Astrocyte of the cerebellum (primary cell): ENCODE measurements at regions not wholly inside any gene's neighbourhood (a gene's known extent, or its start where the extent isn't known, plus 50 kb on each side); places are given as distances from the start of the nearest gene placed in this dataset.

Experiments
- DNase-seq: peaks from one replicate; pipeline ENCODE4 v3.0.0-alpha.2; 2011; ENCODE audit warnings: low read depth
- H3K4me3 ChIP-seq: 2 replicates; pipeline ENCODE4 v1.5.1; 2011; ENCODE audit warnings: mild to moderate bottlenecking, low read depth, low read length, moderate library complexity
- in situ Hi-C: cut with HindIII; loops from 2 replicates; pipeline ENCODE4 v1.10.0; 2017; ENCODE audit warnings: low sequenced_read_pairs
- TF ChIP-seq, protein P1 (sequence below): IDR thresholded peaks from 2 replicates; pipeline ENCODE4 v1.5.1; 2012; ENCODE audit warnings: low read length, low read depth, moderate library complexity, mild to moderate bottlenecking; ENCODE audit errors: missing control alignments

GRCh38 chr4:163920426-163920825 is 425.9 kb downstream of the TMA16 start:
- DNase-seq: no peak
- H3K4me3 ChIP-seq: no peak overlapping the region
- in situ Hi-C loops: no loop called here
- TF ChIP-seq, protein P1, sequence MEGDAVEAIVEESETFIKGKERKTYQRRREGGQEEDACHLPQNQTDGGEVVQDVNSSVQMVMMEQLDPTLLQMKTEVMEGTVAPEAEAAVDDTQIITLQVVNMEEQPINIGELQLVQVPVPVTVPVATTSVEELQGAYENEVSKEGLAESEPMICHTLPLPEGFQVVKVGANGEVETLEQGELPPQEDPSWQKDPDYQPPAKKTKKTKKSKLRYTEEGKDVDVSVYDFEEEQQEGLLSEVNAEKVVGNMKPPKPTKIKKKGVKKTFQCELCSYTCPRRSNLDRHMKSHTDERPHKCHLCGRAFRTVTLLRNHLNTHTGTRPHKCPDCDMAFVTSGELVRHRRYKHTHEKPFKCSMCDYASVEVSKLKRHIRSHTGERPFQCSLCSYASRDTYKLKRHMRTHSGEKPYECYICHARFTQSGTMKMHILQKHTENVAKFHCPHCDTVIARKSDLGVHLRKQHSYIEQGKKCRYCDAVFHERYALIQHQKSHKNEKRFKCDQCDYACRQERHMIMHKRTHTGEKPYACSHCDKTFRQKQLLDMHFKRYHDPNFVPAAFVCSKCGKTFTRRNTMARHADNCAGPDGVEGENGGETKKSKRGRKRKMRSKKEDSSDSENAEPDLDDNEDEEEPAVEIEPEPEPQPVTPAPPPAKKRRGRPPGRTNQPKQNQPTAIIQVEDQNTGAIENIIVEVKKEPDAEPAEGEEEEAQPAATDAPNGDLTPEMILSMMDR: no peak

GRCh38 chr4:163922302-163922701 is 427.8 kb downstream of the TMA16 start:
- H3K4me3 ChIP-seq: no peak overlapping the region
- DNase-seq: no peak
- in situ Hi-C loops: no loop called here
- TF ChIP-seq, protein P1: no peak

DNA sequence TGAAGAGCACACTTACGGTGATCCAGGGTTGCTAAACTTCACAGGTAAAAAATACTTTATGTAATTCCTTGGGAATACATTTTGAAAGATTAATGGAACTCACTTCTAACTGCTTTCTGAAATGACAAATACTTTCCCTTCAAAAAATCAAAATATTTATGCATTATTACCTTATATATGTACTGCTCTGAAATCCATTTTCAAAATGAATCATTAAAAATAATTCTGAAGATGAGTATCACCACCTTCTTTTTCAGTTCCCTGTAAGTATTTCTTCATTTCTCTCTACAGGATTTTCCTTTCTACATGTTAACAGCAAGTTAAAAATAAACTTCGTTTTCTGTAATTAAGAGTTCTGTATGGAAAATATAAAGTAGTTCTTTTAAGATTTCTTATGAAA is 428.6 kb downstream of the TMA16 start:
- TF ChIP-seq, protein P1: no peak
- in situ Hi-C loops: no loop called here
- DNase-seq: no peak

GRCh38 chr4:163930086-163930485 is 435.6 kb downstream of the TMA16 start:
- in situ Hi-C loops: no loop called here
- no peak overlapping the region for H3K4me3 ChIP-seq
- TF ChIP-seq, protein P1: no peak
- DNase-seq: no peak

More for the DNA sequence above, 428.6 kb downstream of the TMA16 start:
- no peak overlapping the region for H3K4me3 ChIP-seq

- in situ Hi-C loops: no loop called here
- no peak overlapping the region for H3K4me3 ChIP-seq
- DNase-seq: no peak
- TF ChIP-seq, protein P1: no peak
These were observed 438.0 kb downstream of the TMA16 start for GRCh38 chr4:163932504-163932903.

DNA sequence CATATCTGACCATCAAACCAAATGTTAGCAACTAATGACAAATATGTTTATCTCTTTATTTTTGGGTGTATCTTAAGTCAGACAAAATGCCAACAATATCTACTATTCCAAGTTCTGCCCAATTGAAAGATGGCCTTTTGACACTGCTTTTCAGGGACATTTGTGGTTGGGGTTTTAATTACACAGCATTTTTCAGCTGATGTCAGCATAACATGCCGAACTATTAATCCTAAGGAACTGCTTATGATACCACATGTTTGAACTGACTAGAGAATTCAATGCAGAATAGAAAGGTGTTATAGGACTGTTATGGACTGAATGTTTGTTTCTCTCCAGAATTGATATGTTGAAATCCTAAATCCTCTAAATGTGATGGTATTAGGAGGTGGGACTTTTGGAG is 445.1 kb downstream of the TMA16 start:
- no peak overlapping the region for H3K4me3 ChIP-seq
- in situ Hi-C loops: no loop called here
- TF ChIP-seq, protein P1: no peak
- no peak for DNase-seq

GRCh38 chr4:163941221-163941905 is 446.9 kb downstream of the TMA16 start:
- H3K4me3 ChIP-seq: no peak overlapping the region
- TF ChIP-seq, protein P1: no peak
- in situ Hi-C loops: no loop called here
- DNase-seq: no peak
